Liver (tissue), 8 donors: ENCODE measurements at regions not wholly inside any gene's neighbourhood (a gene's known extent, or its start where the extent isn't known, plus 50 kb on each side); places are given as distances from the start of the nearest gene placed in this dataset.

Source experiments
- DNase-seq: peaks from one replicate; pipeline ENCODE4 v3.0.0-alpha.2; 2017; ENCODE audit warnings: low spot score
- H3K27ac ChIP-seq, 2 donors: one replicate each; pipeline ENCODE4 v1.7.0; 2013; ENCODE audit warnings: inconsistent platforms in 2 of 2, low read length in 2 of 2, control low read depth in 1 of 2, low read depth in 1 of 2, mild to moderate bottlenecking in 1 of 2
- H3K27me3 ChIP-seq, 4 donors: one replicate each; pipeline versions ENCODE4 v1.6.1 to v1.7.0; 2013; ENCODE audit warnings: low read length in 3 of 4, inconsistent platforms in 1 of 4, mild to moderate bottlenecking in 1 of 4, moderate library complexity in 1 of 4; ENCODE audit not compliant: control insufficient read depth in 4 of 4, insufficient read depth in 4 of 4
- H3K36me3 ChIP-seq, 4 donors: one replicate each; pipeline versions ENCODE4 v1.6.1 to v1.7.0; 2013; ENCODE audit warnings: low read length in 3 of 4, mild to moderate bottlenecking in 3 of 4, low read depth in 1 of 4, moderate library complexity in 1 of 4; ENCODE audit not compliant: control insufficient read depth in 4 of 4, insufficient read depth in 3 of 4
- H3K4me1 ChIP-seq, 4 donors: one replicate each; pipeline versions ENCODE4 v1.6.1 to v1.7.0; 2013; ENCODE audit warnings: low read length in 3 of 4, mild to moderate bottlenecking in 3 of 4, moderate library complexity in 1 of 4; ENCODE audit not compliant: control insufficient read depth in 4 of 4, insufficient read depth in 4 of 4
- H3K4me3 ChIP-seq, 3 donors: one replicate each; pipeline versions ENCODE4 v1.6.1 to v1.7.0; 2013; ENCODE audit warnings: low read length in 3 of 3, control low read depth in 1 of 3, low read depth in 1 of 3, mild to moderate bottlenecking in 1 of 3
- H3K9ac ChIP-seq, 2 donors: one replicate each; pipeline ENCODE4 v1.7.0; 2013; ENCODE audit warnings: low read length in 2 of 2, mild to moderate bottlenecking in 2 of 2, moderate library complexity in 2 of 2, control low read depth in 1 of 2, low read depth in 1 of 2
- H3K9me3 ChIP-seq, 4 donors: one replicate each; pipeline versions ENCODE4 v1.6.1 to v1.7.0; 2013; ENCODE audit warnings: low read length in 3 of 4; ENCODE audit not compliant: control insufficient read depth in 4 of 4
- EGR1 ChIP-seq, 2 donors: IDR thresholded peaks; 2 replicates each; pipeline ENCODE4 v1.6.1; 2016 to 2018; ENCODE audit warnings: antibody characterized with exemption in 2 of 2, low read depth in 2 of 2
- FOXA2 ChIP-seq: IDR thresholded peaks from 2 replicates; pipeline ENCODE4 v1.6.1; 2016; ENCODE audit warnings: antibody characterized with exemption
- GABPA ChIP-seq, 2 donors: IDR thresholded peaks in 1 of 2; conservative IDR thresholded peaks in 1 of 2; 2 replicates each; pipeline ENCODE4 v1.6.1; 2016; ENCODE audit warnings: antibody characterized with exemption in 2 of 2, mild to moderate bottlenecking in 1 of 2, moderate library complexity in 1 of 2
- HNF4A ChIP-seq, 2 donors: conservative IDR thresholded peaks; 2 replicates each; pipeline ENCODE4 v1.6.1; 2016; ENCODE audit warnings: antibody characterized with exemption in 2 of 2, mild to moderate bottlenecking in 2 of 2
- HNF4G ChIP-seq: IDR thresholded peaks from 2 replicates; pipeline ENCODE4 v1.6.1; 2016; ENCODE audit warnings: antibody characterized with exemption
- JUND ChIP-seq, 2 donors: IDR thresholded peaks; 2 replicates each; pipeline ENCODE4 v1.6.1; 2016; ENCODE audit warnings: antibody characterized with exemption in 2 of 2
- NR2F2 ChIP-seq: IDR thresholded peaks from 2 replicates; pipeline ENCODE4 v1.6.1; 2016; ENCODE audit warnings: antibody characterized with exemption
- RAD21 ChIP-seq, 2 donors: IDR thresholded peaks; 2 replicates each; pipeline ENCODE4 v1.6.1; 2016; ENCODE audit warnings: antibody characterized with exemption in 2 of 2, mild to moderate bottlenecking in 2 of 2
- RXRA ChIP-seq, 2 donors: IDR thresholded peaks; 2 replicates each; pipeline ENCODE4 v1.6.1; 2017 to 2018; ENCODE audit warnings: antibody characterized with exemption in 2 of 2, mild to moderate bottlenecking in 1 of 2
- SP1 ChIP-seq: IDR thresholded peaks from 2 replicates; pipeline ENCODE4 v1.6.1; 2018; ENCODE audit warnings: antibody characterized with exemption, mild to moderate bottlenecking
- WGBS: extraction: QIAGEN DNeasy Blood & Tissue Kit; methylation state at CpG from one replicate; pipeline ENCODE4 v1.1.7; 2013; 5-methylcytosine and 5-hydroxymethylcytosine counted together
- TF ChIP-seq, protein P1 (sequence below): fragments of 150-350 bp; IDR thresholded peaks from 2 replicates; pipeline ENCODE4 v1.5.1; 2017; ENCODE audit warnings: improper control_type of control experiment, low read depth, low read length; ENCODE audit not compliant: missing input control
- TF ChIP-seq, protein P2 (sequence below): IDR thresholded peaks from 2 replicates; pipeline ENCODE4 v1.6.1; 2016; ENCODE audit warnings: antibody characterized with exemption, mild to moderate bottlenecking
- donor health status: healthy.
- donor health status: healthy.
- donor health status: healthy.
- donor health status: healthy.
- donor health status: healthy.

- H3K36me3 ChIP-seq, result no peaks in the 10 kb centered on the region
- no peak for TF ChIP-seq EGR1 (IDR thresholded peaks at IDR 0.05; ENCODE audit: low read depth in 2 of 2)
- TF ChIP-seq, protein P1, sequence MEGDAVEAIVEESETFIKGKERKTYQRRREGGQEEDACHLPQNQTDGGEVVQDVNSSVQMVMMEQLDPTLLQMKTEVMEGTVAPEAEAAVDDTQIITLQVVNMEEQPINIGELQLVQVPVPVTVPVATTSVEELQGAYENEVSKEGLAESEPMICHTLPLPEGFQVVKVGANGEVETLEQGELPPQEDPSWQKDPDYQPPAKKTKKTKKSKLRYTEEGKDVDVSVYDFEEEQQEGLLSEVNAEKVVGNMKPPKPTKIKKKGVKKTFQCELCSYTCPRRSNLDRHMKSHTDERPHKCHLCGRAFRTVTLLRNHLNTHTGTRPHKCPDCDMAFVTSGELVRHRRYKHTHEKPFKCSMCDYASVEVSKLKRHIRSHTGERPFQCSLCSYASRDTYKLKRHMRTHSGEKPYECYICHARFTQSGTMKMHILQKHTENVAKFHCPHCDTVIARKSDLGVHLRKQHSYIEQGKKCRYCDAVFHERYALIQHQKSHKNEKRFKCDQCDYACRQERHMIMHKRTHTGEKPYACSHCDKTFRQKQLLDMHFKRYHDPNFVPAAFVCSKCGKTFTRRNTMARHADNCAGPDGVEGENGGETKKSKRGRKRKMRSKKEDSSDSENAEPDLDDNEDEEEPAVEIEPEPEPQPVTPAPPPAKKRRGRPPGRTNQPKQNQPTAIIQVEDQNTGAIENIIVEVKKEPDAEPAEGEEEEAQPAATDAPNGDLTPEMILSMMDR, result no peak
- no peak for TF ChIP-seq RAD21 (IDR thresholded peaks at IDR 0.05)
- TF ChIP-seq, protein P2, sequence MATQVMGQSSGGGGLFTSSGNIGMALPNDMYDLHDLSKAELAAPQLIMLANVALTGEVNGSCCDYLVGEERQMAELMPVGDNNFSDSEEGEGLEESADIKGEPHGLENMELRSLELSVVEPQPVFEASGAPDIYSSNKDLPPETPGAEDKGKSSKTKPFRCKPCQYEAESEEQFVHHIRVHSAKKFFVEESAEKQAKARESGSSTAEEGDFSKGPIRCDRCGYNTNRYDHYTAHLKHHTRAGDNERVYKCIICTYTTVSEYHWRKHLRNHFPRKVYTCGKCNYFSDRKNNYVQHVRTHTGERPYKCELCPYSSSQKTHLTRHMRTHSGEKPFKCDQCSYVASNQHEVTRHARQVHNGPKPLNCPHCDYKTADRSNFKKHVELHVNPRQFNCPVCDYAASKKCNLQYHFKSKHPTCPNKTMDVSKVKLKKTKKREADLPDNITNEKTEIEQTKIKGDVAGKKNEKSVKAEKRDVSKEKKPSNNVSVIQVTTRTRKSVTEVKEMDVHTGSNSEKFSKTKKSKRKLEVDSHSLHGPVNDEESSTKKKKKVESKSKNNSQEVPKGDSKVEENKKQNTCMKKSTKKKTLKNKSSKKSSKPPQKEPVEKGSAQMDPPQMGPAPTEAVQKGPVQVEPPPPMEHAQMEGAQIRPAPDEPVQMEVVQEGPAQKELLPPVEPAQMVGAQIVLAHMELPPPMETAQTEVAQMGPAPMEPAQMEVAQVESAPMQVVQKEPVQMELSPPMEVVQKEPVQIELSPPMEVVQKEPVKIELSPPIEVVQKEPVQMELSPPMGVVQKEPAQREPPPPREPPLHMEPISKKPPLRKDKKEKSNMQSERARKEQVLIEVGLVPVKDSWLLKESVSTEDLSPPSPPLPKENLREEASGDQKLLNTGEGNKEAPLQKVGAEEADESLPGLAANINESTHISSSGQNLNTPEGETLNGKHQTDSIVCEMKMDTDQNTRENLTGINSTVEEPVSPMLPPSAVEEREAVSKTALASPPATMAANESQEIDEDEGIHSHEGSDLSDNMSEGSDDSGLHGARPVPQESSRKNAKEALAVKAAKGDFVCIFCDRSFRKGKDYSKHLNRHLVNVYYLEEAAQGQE, result no peak
Measured at GRCh38 chr2:63661076-63661475, 72.3 kb downstream of the MDH1 start.

GRCh38 chr2:63662028-63662804 is 73.5 kb downstream of the MDH1 start:
- TF ChIP-seq FOXA2 (peak; percentile 19), JUND (IDR thresholded peaks at IDR 0.05) (no peak), SP1 (no peak), NR2F2 (no peak), HNF4G (no peak), HNF4A (conservative IDR thresholded peaks at IDR 0.05) (peak; percentile 60 to 71), RXRA (IDR thresholded peaks at IDR 0.05) (peak; percentile 5 to 54), GABPA (IDR thresholded peaks at IDR 0.05 in 1 of 2, conservative IDR thresholded peaks at IDR 0.05 in 1 of 2) (no peak)
- TF ChIP-seq, protein P2, result no peak
- DNase-seq, result no peak
- 57% methylated on average over 3 of the region's 3 CpGs for WGBS

More at GRCh38 chr2:63661076-63661475, 72.3 kb downstream of the MDH1 start:
- Histone ChIP-seq H3K4me1 (peaks cover 4 to 39% (median 18%) of the 10 kb centered on the region in 4 donors), H3K9ac (no peak overlapping the region), H3K27me3 (no peaks in the 10 kb centered on the region), H3K9me3 (no peaks in the 10 kb centered on the region), H3K4me3 (no peak overlapping the region), H3K27ac (no peak overlapping the region)
- no peak for DNase-seq

More at GRCh38 chr2:63662028-63662804, 73.5 kb downstream of the MDH1 start:
- Histone ChIP-seq H3K9me3 (no peaks in the 10 kb centered on the region), H3K27ac (peak overlapping the region; percentile 82 to 84), H3K4me3 (no peak overlapping the region), H3K9ac (no peak overlapping the region), H3K27me3 (no peaks in the 10 kb centered on the region), H3K4me1 (peaks cover 4 to 50% (median 23%) of the 10 kb centered on the region in 4 donors), H3K36me3 (no peaks in the 10 kb centered on the region)
